HUES48 (cell line): ENCODE measurements at regions not wholly inside any gene's neighbourhood (a gene's known extent, or its start where the extent isn't known, plus 50 kb on each side); places are given as distances from the start of the nearest gene placed in this dataset.
A peak's percentile ranks its signal among the peaks of the same experiment; 100 is the strongest.
"Not testable (repeated sequence)": the region's sequence is repeated elsewhere in the genome, so short reads cannot be mapped to it uniquely, and the experiment has no call there.

ENCODE experiments used
- H3K27ac ChIP-seq: one replicate; pipeline ENCODE4 v1.7.0; 2013; ENCODE audit warnings: low read depth, low read length, inconsistent platforms
- H3K27me3 ChIP-seq: 2 replicates; pipeline ENCODE4 v1.6.1; 2013; ENCODE audit warnings: mild to moderate bottlenecking, low read length; ENCODE audit not compliant: control insufficient read depth, insufficient read depth
- H3K36me3 ChIP-seq: 2 replicates; pipeline ENCODE4 v1.6.1; 2013; ENCODE audit warnings: low read length; ENCODE audit not compliant: control insufficient read depth, insufficient read depth
- H3K4me1 ChIP-seq: 2 replicates; pipeline ENCODE4 v1.6.1; 2013; ENCODE audit warnings: mild to moderate bottlenecking, low read length; ENCODE audit not compliant: control insufficient read depth, insufficient read depth
- H3K4me3 ChIP-seq: 2 replicates; pipeline ENCODE4 v1.5.1; 2013; ENCODE audit warnings: mild to moderate bottlenecking, low read depth, low read length
- H3K9ac ChIP-seq: 2 replicates; pipeline ENCODE4 v1.6.1; 2013; ENCODE audit warnings: mild to moderate bottlenecking, low read depth, low read length, moderate library complexity
- H3K9me3 ChIP-seq: 2 replicates; pipeline ENCODE4 v1.6.1; 2013; ENCODE audit warnings: low read length; ENCODE audit not compliant: control insufficient read depth, insufficient read depth

DNA sequence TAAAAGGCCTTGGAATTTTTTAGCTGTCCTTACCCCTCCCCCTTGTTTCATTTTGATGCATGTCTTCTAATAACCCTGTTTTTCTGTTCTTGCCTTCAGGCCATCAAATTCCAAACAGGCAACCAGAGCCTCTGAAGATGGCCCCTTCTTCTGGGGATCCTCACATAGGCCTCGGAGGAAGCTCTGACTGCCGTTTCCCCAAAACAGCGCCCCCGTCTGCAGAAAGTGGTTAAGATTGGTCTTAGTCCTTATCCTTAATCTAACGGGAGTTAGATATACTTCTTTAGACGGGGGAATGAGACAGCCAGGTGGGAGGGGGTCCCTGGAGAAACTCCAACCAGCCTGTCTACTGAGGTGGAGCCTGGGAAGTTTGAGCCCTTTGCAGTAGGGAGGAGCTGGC lies 226.3 kb upstream of the ZNF608 start:
- Histone ChIP-seq H3K27ac (no peak overlapping the region), H3K9ac (no peak overlapping the region), H3K4me3 (no peak overlapping the region)

DNA sequence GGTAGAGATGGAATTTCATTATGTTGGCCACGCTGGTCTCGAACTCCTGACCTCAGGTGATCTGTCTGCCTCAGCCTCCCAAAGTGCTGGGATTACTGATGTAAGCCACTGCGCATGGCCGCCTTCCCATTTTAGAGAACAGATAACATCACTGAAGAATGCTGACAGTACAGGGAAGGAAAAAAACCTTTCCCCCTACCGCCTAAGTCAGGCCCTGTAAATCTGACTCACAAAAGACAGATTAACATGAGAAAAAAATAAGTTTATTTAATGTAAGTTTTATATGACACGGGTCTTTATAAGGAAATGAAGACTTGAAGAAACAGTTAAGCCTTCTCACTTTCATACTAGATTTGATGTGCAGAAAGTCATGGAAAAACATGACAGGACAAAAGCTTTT lies 227.2 kb upstream of the ZNF608 start:
- Histone ChIP-seq H3K9me3 (no peaks in the 10 kb centered on the region), H3K9ac (no peak overlapping the region), H3K27ac (peak overlapping the region; percentile 71), H3K36me3 (no peaks in the 10 kb centered on the region), H3K4me3 (no peak overlapping the region), H3K4me1 (peaks cover 20% of the 10 kb centered on the region), H3K27me3 (no peaks in the 10 kb centered on the region)

More for the DNA sequence above, 226.3 kb upstream of the ZNF608 start:
- Histone ChIP-seq H3K27me3 (no peaks in the 10 kb centered on the region), H3K36me3 (no peaks in the 10 kb centered on the region), H3K9me3 (no peaks in the 10 kb centered on the region), H3K4me1 (peaks cover 17% of the 10 kb centered on the region)

DNA sequence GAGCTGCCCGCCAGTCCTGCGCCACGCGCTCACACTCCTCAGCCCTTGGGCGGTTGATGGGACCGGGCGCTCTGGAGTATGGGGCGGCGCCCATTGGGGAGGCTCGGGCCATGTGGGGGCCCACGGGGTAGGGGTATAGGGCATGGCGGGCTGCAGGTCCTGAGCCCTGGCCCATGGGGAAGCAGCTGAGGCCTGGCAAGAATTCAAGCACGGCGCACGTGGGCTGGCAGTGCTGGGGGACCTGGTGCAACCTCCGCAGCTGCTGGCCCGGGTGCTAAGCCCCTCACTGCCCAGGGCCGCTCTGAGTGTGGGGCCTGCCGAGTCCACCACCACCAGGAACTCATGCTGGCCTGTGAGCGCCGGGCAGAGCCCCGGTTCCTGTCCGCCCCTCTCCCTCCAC lies 229.6 kb upstream of the ZNF608 start:
- Histone ChIP-seq H3K4me1 (peaks cover 42% of the 10 kb centered on the region), H3K27me3 (no peaks in the 10 kb centered on the region), H3K27ac (no peak overlapping the region), H3K36me3 (no peaks in the 10 kb centered on the region), H3K9me3 (no peaks in the 10 kb centered on the region), H3K9ac (no peak overlapping the region), H3K4me3 (no peak overlapping the region)

GRCh38 chr5:124979251-124979650 lies 232.8 kb upstream of the ZNF608 start:
- Histone ChIP-seq H3K27me3 (no peaks in the 10 kb centered on the region), H3K9ac (no peak overlapping the region), H3K27ac (peak overlapping the region; percentile 87), H3K9me3 (peaks cover 11% of the 10 kb centered on the region), H3K4me3 (no peak overlapping the region), H3K4me1 (peaks cover 32% of the 10 kb centered on the region), H3K36me3 (no peaks in the 10 kb centered on the region)

DNA sequence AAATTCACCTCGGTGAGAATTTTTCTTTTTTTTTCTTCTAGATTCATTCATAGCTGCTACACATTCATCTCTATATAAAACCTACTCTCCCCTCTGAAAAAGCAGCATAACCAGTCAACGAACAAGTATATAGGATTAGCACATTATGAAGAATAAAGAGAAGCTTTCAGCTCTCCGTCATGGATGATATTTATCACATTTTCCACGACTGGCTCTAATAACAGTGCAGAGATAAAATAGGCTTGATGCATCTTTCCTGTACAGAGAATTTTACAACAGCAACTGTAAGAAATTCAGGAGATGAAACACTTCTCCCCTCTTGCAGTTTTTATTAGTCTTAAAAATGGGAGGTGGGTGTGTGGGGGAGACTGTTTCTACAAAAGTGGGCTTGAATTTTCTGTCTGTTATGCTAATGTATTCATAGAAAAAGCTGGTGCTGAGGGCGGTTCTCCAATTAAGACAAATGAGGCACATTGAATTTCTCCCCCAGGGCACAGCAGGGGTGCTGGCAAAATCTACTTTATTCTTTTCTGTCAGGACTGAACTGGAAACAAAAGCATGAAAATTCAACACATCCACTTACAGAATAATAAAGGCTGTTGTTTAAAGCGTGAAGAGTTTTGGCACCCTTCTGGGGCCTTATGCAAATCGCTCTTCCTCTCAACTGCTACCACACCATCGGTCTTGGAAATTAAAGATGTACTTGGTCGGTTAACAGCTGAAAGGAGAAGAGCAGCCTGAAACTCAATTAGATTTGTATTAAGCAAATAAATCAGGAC lies 233.9 kb upstream of the ZNF608 start:
- no peaks in the 10 kb centered on the region for H3K27me3 ChIP-seq
- H3K9ac ChIP-seq, result peak overlapping the region; percentile 6; the same call in 1 of the 2 replicates
- peak overlapping the region; percentile 87 for H3K27ac ChIP-seq
- H3K9me3 ChIP-seq, result peaks cover 11% of the 10 kb centered on the region
- H3K4me1 ChIP-seq, result peaks cover 32% of the 10 kb centered on the region
- H3K36me3 ChIP-seq, result no peaks in the 10 kb centered on the region
- H3K4me3 ChIP-seq, result 0 out of 2 replicates have a peak overlapping the region, but pooled peaks have one; percentile 14

DNA sequence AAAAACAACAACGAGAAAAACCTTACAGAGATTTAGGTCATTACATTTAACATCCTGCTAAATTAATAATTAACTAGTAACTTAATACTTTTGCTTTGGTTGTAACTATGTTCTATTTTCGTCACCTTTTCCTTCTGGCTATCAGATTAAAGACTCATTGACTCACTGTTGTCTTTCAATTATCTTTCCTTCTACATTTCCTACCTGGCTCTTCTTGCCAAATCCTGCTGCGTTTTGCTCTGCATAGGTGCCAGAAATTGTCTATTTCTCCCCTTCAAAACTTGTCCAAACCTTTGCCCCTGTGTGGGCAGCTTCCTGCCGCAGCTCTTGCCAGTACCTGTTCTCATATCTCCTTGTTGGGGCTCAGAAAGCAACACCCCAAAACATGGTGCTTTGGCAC lies 235.5 kb upstream of the ZNF608 start:
- no peak overlapping the region for H3K9ac ChIP-seq
- peak overlapping the region; percentile 87 for H3K27ac ChIP-seq
- peaks cover 11% of the 10 kb centered on the region for H3K9me3 ChIP-seq
- no peak overlapping the region for H3K4me3 ChIP-seq
- H3K4me1 ChIP-seq, result peaks cover 32% of the 10 kb centered on the region
- H3K36me3 ChIP-seq, result no peaks in the 10 kb centered on the region
- no peaks in the 10 kb centered on the region for H3K27me3 ChIP-seq

DNA sequence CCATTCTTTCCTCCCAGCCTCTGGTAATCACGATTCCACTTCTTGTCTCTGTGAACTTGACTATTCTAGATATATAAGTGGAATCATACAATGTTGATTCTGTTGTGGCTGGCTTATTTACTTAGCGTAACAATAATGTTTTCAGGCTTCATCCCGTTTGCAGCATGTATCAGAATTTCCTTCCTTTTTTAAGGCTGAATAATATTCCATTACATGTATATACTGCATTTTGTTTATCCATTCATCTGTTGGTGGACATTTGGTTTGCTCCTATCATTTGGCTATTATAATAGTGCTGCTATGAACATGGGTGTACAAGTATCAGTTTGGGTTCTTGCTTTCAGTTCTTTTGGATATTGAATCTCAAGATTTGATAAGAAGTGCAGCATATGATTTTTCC lies 239.7 kb upstream of the ZNF608 start:
- Histone ChIP-seq H3K9ac (no peak overlapping the region), H3K36me3 (no peaks in the 10 kb centered on the region), H3K27ac (no peak overlapping the region), H3K4me3 (no peak overlapping the region), H3K27me3 (no peaks in the 10 kb centered on the region), H3K9me3 (peaks cover 13% of the 10 kb centered on the region), H3K4me1 (peaks cover 6% of the 10 kb centered on the region)

GRCh38 chr5:124986667-124987066 lies 240.2 kb upstream of the ZNF608 start:
- Histone ChIP-seq H3K4me3 (no peak overlapping the region), H3K27ac (no peak overlapping the region), H3K9me3 (peaks cover 13% of the 10 kb centered on the region), H3K36me3 (no peaks in the 10 kb centered on the region), H3K27me3 (no peaks in the 10 kb centered on the region), H3K4me1 (peaks cover 2% of the 10 kb centered on the region; the same call in 1 of the 2 replicates), H3K9ac (no peak overlapping the region)

GRCh38 chr5:124987786-124988185 lies 241.3 kb upstream of the ZNF608 start:
- not testable (repeated sequence) for H3K27ac ChIP-seq, H3K27me3 ChIP-seq, H3K9ac ChIP-seq, H3K4me3 ChIP-seq, H3K4me1 ChIP-seq, H3K36me3 ChIP-seq
- H3K9me3 ChIP-seq, result peaks cover 13% of the 10 kb centered on the region

GRCh38 chr5:124990723-124991122 lies 244.3 kb upstream of the ZNF608 start:
- Histone ChIP-seq H3K27me3 (no peaks in the 10 kb centered on the region), H3K9me3 (0 out of 2 replicates have a peak, but pooled peaks cover 2% of the 10 kb centered on the region), H3K27ac (no peak overlapping the region), H3K4me3 (no peak overlapping the region), H3K4me1 (peaks cover 5% of the 10 kb centered on the region), H3K36me3 (no peaks in the 10 kb centered on the region), H3K9ac (no peak overlapping the region)

DNA sequence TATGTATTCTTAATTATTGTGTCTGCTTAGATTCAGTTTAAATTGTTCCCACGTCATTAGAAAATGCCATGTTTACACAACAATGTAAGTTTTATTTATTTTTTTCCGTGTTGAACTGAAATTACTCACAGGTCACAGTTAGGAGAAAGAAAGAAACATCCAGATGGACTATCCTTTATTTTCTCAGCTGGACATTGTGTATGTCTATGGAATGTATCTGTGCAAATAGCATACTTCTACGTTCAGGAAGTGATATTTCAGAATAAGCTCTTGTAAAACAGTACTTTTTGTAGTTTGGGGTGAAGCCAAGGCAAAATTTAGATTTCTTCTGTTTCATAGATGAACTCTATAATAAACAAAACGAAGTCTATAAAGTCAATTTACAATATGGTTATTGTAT lies 249.0 kb upstream of the ZNF608 start:
- Histone ChIP-seq H3K4me1 (peaks cover 31% of the 10 kb centered on the region), H3K9ac (no peak overlapping the region; the same call in 1 of the 2 replicates), H3K9me3 (no peaks in the 10 kb centered on the region), H3K27ac (peak overlapping the region; percentile 92), H3K4me3 (no peak overlapping the region), H3K27me3 (no peaks in the 10 kb centered on the region), H3K36me3 (no peaks in the 10 kb centered on the region)
